NT2/D1 (cell line): ENCODE measurements at regions not wholly inside any gene's neighbourhood (a gene's known extent, or its start where the extent isn't known, plus 50 kb on each side); places are given as distances from the start of the nearest gene placed in this dataset.

Experiments
- YY1 ChIP-seq: IDR thresholded peaks from 2 replicates; pipeline ENCODE4 v1.6.1; 2011; ENCODE audit not compliant: insufficient read length, insufficient read depth
- ZNF274 ChIP-seq: IDR thresholded peaks from 2 replicates; pipeline ENCODE4 v1.6.1; 2011; ENCODE audit warnings: mild to moderate bottlenecking, low read depth, low read length

DNA sequence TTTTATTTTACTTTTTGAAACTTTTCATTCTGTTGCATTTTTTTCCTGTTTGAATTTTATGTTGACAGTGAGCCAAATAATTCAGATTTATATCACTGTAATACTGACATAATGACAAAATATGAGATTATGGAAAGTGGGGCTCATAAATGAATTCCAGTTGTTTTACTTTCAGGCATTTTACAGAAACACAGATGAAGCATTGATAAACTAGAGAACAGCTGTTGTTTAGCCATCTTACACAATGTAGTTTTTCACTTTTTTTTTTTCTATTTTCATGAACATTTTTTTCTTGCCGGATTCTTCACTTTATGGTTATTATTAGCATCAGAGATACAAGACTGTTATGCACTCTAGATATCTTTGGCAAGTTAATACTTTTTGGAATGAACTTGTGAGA, 91.7 kb upstream of the PAQR3 start:
- TF ChIP-seq YY1 (no peak), ZNF274 (no peak)
